ENCODE measurements at regions not wholly inside any gene's neighbourhood (a gene's known extent, or its start where the extent isn't known, plus 50 kb on each side); places are given as distances from the start of the nearest gene placed in this dataset.

- Histone ChIP-seq H3K4me3 (ENCODE audit: low read length) (no peak overlapping the region), H3K4me1 (ENCODE audit: insufficient read depth, low read length) (no peaks in the 10 kb centered on the region), H3K27me3 (ENCODE audit: insufficient read depth, low read length, poor library complexity, severe bottlenecking) (no peaks in the 10 kb centered on the region), H3K36me3 (ENCODE audit: insufficient read depth, low read length) (no peaks in the 10 kb centered on the region), H3K9me3 (ENCODE audit: low read length) (no peaks in the 10 kb centered on the region), H3K27ac (ENCODE audit: low read depth, low read length) (no peak overlapping the region)
- CTCF ChIA-PET, result interaction anchor here (1.1 kb wide), 1 partner anchor 84 kb away, joined by 3 read pairs; no protein-coding TSS in a partner anchor
- no peak overlapping the region for H3K4me3 Mint-ChIP-seq
- H3K4me1 Mint-ChIP-seq, result no peaks in the 10 kb centered on the region
- peaks cover 15 to 20% of the 10 kb centered on the region in 2 donors for H3K27me3 Mint-ChIP-seq
- peak overlapping the region in 1 of 8 donors; percentile 93 for H3K27ac Mint-ChIP-seq
- no peaks in the 10 kb centered on the region for H3K36me3 Mint-ChIP-seq
- H3K9me3 Mint-ChIP-seq, result peaks cover 2 to 18% (median 14%) of the 10 kb centered on the region in 5 donors
- no peak for DNase-seq
- POLR2A ChIA-PET, result no interaction called here
Measured at GRCh38 chr1:5594056-5594956, 397.9 kb downstream of the NPHP4 start.

- Histone ChIP-seq H3K9me3 (ENCODE audit: low read length) (no peaks in the 10 kb centered on the region), H3K4me3 (ENCODE audit: low read length) (no peak overlapping the region), H3K36me3 (ENCODE audit: insufficient read depth, low read length) (no peaks in the 10 kb centered on the region), H3K27me3 (ENCODE audit: insufficient read depth, low read length, poor library complexity, severe bottlenecking) (no peaks in the 10 kb centered on the region), H3K27ac (ENCODE audit: low read depth, low read length) (no peak overlapping the region), H3K4me1 (ENCODE audit: insufficient read depth, low read length) (no peaks in the 10 kb centered on the region)
- Mint-ChIP-seq H3K4me1 (no peaks in the 10 kb centered on the region), H3K27me3 (peaks cover 16 to 21% of the 10 kb centered on the region in 2 donors), H3K27ac (peak overlapping the region in 1 of 8 donors; percentile 32), H3K36me3 (no peaks in the 10 kb centered on the region), H3K4me3 (no peak overlapping the region), H3K9me3 (peaks cover 2 to 18% (median 14%) of the 10 kb centered on the region in 5 donors)
- ChIA-PET CTCF (no interaction called here), POLR2A (no interaction called here)
- DNase-seq, result no peak
Measured at GRCh38 chr1:5590717-5591116, 401.5 kb downstream of the NPHP4 start.

- H3K4me1 ChIP-seq (ENCODE audit: insufficient read depth, low read length), result no peaks in the 10 kb centered on the region
- peaks cover 11 to 32% of the 10 kb centered on the region in 2 donors for H3K27me3 Mint-ChIP-seq
- peaks cover 0 to 16% (median 14%) of the 10 kb centered on the region in 5 donors for H3K9me3 Mint-ChIP-seq
- H3K27me3 ChIP-seq (ENCODE audit: insufficient read depth, low read length, poor library complexity, severe bottlenecking), result no peaks in the 10 kb centered on the region
- H3K9me3 ChIP-seq (ENCODE audit: low read length), result no peaks in the 10 kb centered on the region
- no peaks in the 10 kb centered on the region for H3K4me1 Mint-ChIP-seq
- ChIA-PET POLR2A (no interaction called here), CTCF (no interaction called here)
- no peak overlapping the region for H3K27ac ChIP-seq (ENCODE audit: low read depth, low read length)
- no peak overlapping the region for H3K4me3 ChIP-seq (ENCODE audit: low read length)
- H3K36me3 Mint-ChIP-seq, result no peaks in the 10 kb centered on the region
- H3K27ac Mint-ChIP-seq, result no peak overlapping the region
- DNase-seq, result no peak
- H3K36me3 ChIP-seq (ENCODE audit: insufficient read depth, low read length), result no peaks in the 10 kb centered on the region
- no peak overlapping the region for H3K4me3 Mint-ChIP-seq
Measured at GRCh38 chr1:5586629-5587028, 405.6 kb downstream of the NPHP4 start.

DNA sequence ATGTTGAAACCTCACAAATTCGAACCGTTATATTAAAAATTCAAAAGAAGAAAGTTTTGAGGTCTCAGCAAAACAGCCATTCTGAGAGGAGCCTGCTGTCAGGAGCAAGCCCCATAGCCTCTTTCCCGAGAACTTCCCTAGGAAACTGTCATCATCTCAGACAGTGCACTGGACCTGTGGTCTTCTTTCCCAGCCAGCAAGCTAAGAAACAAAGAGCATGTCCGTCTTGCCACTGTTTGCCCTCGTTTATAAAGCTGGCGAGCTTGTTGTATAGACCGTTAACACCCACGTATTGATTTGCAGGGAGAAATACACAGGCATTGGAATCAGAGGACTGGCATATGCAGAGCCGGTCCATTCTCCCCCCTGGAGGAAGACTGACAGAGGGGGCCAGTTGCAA lies 407.0 kb downstream of the NPHP4 start:
- Histone ChIP-seq H3K4me3 (ENCODE audit: low read length) (no peak overlapping the region), H3K27ac (ENCODE audit: low read depth, low read length) (no peak overlapping the region), H3K9me3 (ENCODE audit: low read length) (no peaks in the 10 kb centered on the region), H3K36me3 (ENCODE audit: insufficient read depth, low read length) (no peaks in the 10 kb centered on the region), H3K4me1 (ENCODE audit: insufficient read depth, low read length) (no peaks in the 10 kb centered on the region), H3K27me3 (ENCODE audit: insufficient read depth, low read length, poor library complexity, severe bottlenecking) (no peaks in the 10 kb centered on the region)
- H3K4me1 Mint-ChIP-seq, result no peaks in the 10 kb centered on the region
- POLR2A ChIA-PET, result no interaction called here
- no peaks in the 10 kb centered on the region for H3K36me3 Mint-ChIP-seq
- no peak overlapping the region for H3K4me3 Mint-ChIP-seq
- H3K27ac Mint-ChIP-seq, result no peak overlapping the region
- peaks cover 11 to 46% of the 10 kb centered on the region in 2 donors for H3K27me3 Mint-ChIP-seq
- no peak for DNase-seq
- CTCF ChIA-PET, result no interaction called here
- H3K9me3 Mint-ChIP-seq, result peaks cover 0 to 5% (median 4%) of the 10 kb centered on the region in 5 donors

DNA sequence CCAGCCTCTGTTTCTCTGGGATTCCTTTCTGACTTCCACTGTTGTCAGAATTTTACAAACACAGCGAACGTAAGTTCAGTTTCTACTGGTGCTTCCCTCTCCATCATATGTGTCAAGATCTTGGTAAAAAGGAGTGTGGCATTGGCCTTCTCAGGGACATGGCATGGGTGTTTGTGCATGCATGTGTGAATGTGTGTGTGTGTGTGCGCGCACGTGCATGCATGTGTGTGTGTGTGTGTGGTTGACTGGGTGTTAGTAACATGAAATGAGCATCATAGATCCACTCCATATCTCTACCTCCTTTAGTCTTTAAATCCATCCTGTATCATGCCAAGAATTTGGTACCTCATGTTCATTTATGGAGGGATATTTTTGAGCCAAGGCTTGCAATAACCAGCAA lies 411.3 kb downstream of the NPHP4 start:
- H3K36me3 Mint-ChIP-seq, result no peaks in the 10 kb centered on the region
- H3K27me3 Mint-ChIP-seq, result peaks cover 7 to 54% of the 10 kb centered on the region in 2 donors
- no peaks in the 10 kb centered on the region for H3K9me3 Mint-ChIP-seq
- no peaks in the 10 kb centered on the region for H3K9me3 ChIP-seq (ENCODE audit: low read length)
- no peak overlapping the region for H3K4me3 ChIP-seq (ENCODE audit: low read length)
- ChIA-PET CTCF (no interaction called here), POLR2A (no interaction called here)
- no peak overlapping the region for H3K27ac Mint-ChIP-seq
- no peaks in the 10 kb centered on the region for H3K36me3 ChIP-seq (ENCODE audit: insufficient read depth, low read length)
- no peaks in the 10 kb centered on the region for H3K4me1 Mint-ChIP-seq
- H3K4me1 ChIP-seq (ENCODE audit: insufficient read depth, low read length), result no peaks in the 10 kb centered on the region
- no peak for DNase-seq
- no peak overlapping the region for H3K4me3 Mint-ChIP-seq
- no peak overlapping the region for H3K27ac ChIP-seq (ENCODE audit: low read depth, low read length)
- H3K27me3 ChIP-seq (ENCODE audit: insufficient read depth, low read length, poor library complexity, severe bottlenecking), result no peaks in the 10 kb centered on the region

DNA sequence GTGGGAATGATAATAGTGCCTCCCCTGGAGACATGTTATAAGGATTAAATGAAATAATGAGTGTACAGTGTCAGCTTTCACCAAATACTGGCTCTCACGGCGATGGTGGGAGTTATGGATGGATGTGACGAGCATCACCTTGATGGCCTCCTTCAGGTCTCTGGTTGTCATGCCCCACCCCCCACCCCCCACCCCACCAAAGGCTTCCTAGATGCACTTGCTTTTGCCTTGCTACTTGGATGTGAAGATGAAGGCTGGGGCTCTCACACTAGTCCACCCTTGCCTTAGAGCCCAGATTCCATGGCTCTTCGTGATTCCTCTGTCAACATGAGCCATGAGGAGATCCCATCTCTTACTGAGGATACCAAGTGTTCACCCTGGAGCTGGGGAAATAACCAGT lies 412.3 kb downstream of the NPHP4 start:
- H3K27ac Mint-ChIP-seq, result no peak overlapping the region
- ChIA-PET CTCF (no interaction called here), POLR2A (no interaction called here)
- H3K27me3 Mint-ChIP-seq, result peaks cover 7 to 51% of the 10 kb centered on the region in 2 donors
- Histone ChIP-seq H3K9me3 (ENCODE audit: low read length) (no peaks in the 10 kb centered on the region), H3K27me3 (ENCODE audit: insufficient read depth, low read length, poor library complexity, severe bottlenecking) (no peaks in the 10 kb centered on the region), H3K4me1 (ENCODE audit: insufficient read depth, low read length) (no peaks in the 10 kb centered on the region), H3K27ac (ENCODE audit: low read depth, low read length) (no peak overlapping the region), H3K4me3 (ENCODE audit: low read length) (no peak overlapping the region), H3K36me3 (ENCODE audit: insufficient read depth, low read length) (no peaks in the 10 kb centered on the region)
- no peaks in the 10 kb centered on the region for H3K4me1 Mint-ChIP-seq
- H3K9me3 Mint-ChIP-seq, result no peaks in the 10 kb centered on the region
- no peak overlapping the region for H3K4me3 Mint-ChIP-seq
- DNase-seq, result no peak
- H3K36me3 Mint-ChIP-seq, result no peaks in the 10 kb centered on the region

- no peaks in the 10 kb centered on the region for H3K9me3 Mint-ChIP-seq
- H3K36me3 Mint-ChIP-seq, result no peaks in the 10 kb centered on the region
- ChIA-PET CTCF (no interaction called here), POLR2A (no interaction called here)
- H3K4me3 Mint-ChIP-seq, result no peak overlapping the region
- no peak for DNase-seq
- H3K27me3 Mint-ChIP-seq, result peaks cover 9 to 44% of the 10 kb centered on the region in 2 donors
- no peak overlapping the region for H3K27ac Mint-ChIP-seq
- Histone ChIP-seq H3K4me3 (ENCODE audit: low read length) (no peak overlapping the region), H3K36me3 (ENCODE audit: insufficient read depth, low read length) (no peaks in the 10 kb centered on the region), H3K27ac (ENCODE audit: low read depth, low read length) (no peak overlapping the region), H3K9me3 (ENCODE audit: low read length) (no peaks in the 10 kb centered on the region), H3K4me1 (ENCODE audit: insufficient read depth, low read length) (no peaks in the 10 kb centered on the region), H3K27me3 (ENCODE audit: insufficient read depth, low read length, poor library complexity, severe bottlenecking) (no peaks in the 10 kb centered on the region)
- no peaks in the 10 kb centered on the region for H3K4me1 Mint-ChIP-seq
Measured at GRCh38 chr1:5578690-5579089, 413.5 kb downstream of the NPHP4 start.

GRCh38 chr1:5577255-5578040 lies 414.8 kb downstream of the NPHP4 start:
- Histone ChIP-seq H3K27me3 (ENCODE audit: insufficient read depth, low read length, poor library complexity, severe bottlenecking) (no peaks in the 10 kb centered on the region), H3K4me3 (ENCODE audit: low read length) (no peak overlapping the region), H3K27ac (ENCODE audit: low read depth, low read length) (no peak overlapping the region), H3K36me3 (ENCODE audit: insufficient read depth, low read length) (no peaks in the 10 kb centered on the region), H3K9me3 (ENCODE audit: low read length) (no peaks in the 10 kb centered on the region), H3K4me1 (ENCODE audit: insufficient read depth, low read length) (no peaks in the 10 kb centered on the region)
- Mint-ChIP-seq H3K9me3 (no peaks in the 10 kb centered on the region), H3K27me3 (peaks cover 9 to 35% of the 10 kb centered on the region in 2 donors), H3K4me3 (no peak overlapping the region), H3K27ac (no peak overlapping the region), H3K4me1 (no peaks in the 10 kb centered on the region), H3K36me3 (no peaks in the 10 kb centered on the region)
- ChIA-PET POLR2A (no interaction called here), CTCF (no interaction called here)
- DNase-seq, result no peak
